Urothelium cell line (cell line): ENCODE measurements at regions not wholly inside any gene's neighbourhood (a gene's known extent, or its start where the extent isn't known, plus 50 kb on each side); places are given as distances from the start of the nearest gene placed in this dataset.
"Not testable (repeated sequence)": the region's sequence is repeated elsewhere in the genome, so short reads cannot be mapped to it uniquely, and the experiment has no call there.

Source experiments
- DNase-seq: peaks from one replicate; pipeline ENCODE4 v3.0.0; 2011; ENCODE audit warnings: low spot score, mixed read lengths
- FAIRE-seq: peaks from 2 replicates; lab custom pipeline; 2011; peaks lifted over from hg19 to GRCh38; lab: Jason Lieb, UNC

DNA sequence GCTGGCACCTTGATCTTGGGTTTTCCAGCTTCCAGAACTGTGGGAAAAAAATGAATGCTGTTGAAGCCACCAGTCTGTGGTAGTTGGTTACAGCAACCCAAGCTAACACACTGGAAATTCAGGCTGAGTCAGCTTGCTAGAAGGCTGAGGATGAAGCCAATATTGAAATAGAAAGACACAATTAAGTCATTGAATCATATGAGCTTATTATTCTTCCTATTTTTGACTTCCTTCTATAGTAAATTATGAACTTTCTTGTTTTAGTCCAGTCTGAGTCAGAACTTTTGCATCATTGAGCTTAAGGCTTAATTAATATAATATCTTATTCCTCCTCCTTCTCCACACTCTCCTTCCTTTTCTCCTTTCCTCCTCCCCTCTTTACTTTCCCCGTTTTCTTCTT is 153.6 kb upstream of the LRRC61 start:
- not testable (repeated sequence) for FAIRE-seq, DNase-seq

DNA sequence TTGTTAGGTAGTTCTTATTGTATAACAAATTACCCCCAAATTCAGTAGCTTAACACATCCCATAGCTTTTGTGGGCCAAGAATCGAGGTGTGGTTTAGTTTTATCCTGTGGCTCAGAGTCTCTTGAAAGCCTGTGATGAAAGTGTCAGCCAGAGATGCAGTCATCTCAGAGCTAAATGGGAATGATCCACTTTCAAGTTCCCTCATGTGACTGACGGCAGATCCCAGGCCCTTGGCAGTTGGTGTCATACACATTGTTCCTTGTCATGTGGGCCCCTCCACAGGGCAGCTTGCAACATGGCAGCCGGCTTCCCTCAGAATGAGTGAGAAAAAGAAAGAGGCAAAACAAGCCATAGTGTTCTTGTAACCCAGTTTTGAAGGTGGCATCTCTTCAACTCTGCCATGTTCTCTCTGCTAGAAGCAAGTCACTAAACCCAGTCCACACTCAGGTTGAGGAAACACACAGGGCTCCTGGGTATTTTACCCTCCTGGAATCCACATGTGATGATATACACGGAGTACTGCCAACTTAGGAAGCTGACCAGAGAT is 153.1 kb upstream of the LRRC61 start:
- not testable (repeated sequence) for FAIRE-seq, DNase-seq

DNA sequence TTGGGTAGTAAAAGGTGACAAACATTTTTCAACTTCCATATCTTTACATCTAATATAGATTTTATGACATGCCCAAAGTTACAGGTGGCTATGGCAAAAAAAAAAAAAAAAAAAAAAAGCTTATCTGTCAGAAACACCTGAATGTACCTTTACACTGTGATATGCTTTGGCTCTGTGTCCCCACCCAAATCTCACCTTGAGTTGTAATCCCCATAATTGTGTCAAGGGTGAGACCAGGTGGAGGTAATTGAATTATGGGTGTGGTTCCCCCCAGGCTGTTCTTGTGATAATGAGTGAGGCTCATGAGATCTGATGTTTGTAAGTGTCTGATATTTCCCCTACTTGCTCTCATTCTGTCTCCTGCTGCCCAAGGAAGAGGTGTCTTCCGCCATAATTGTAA is 139.6 kb upstream of the LRRC61 start:
- FAIRE-seq, DNase-seq: not testable (repeated sequence)

DNA sequence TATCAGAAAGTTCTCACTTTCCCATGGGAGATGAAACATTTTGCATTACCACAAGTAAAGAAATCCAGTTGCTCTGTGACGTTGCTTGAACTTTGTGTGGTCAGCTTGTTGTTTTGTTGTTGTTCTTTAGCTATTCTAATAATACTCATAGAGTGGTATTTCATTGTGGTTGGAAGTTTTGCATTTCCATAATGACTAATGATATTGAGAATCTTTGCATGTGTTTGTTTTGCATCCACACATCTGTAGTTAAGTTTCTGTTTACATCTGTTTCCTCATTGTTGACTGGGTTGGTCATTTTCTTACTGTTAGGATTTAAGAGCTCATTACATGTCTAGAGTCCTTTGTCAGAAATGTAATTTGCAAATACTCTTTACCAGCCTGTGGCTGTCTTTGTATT is 133.2 kb upstream of the LRRC61 start:
- not testable (repeated sequence) for DNase-seq, FAIRE-seq

DNA sequence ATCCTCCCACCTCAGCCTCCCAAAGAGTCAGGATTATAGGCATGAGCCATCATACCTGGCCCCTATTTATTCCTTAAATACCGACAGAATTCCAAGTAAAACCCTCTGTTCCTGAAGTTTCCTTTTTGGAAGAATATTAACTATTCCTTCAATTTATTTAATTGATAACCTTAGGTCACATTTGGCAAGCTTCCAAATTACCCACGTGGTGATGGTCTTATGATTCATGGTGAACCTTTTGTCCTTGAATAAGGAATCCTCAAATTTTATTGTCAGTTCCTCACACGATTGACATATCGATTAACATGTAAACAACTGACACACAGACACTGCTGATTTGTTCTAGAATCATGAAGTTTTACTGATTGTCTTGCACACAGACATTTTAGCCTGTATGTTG is 130.6 kb upstream of the LRRC61 start:
- not testable (repeated sequence) for DNase-seq, FAIRE-seq

DNA sequence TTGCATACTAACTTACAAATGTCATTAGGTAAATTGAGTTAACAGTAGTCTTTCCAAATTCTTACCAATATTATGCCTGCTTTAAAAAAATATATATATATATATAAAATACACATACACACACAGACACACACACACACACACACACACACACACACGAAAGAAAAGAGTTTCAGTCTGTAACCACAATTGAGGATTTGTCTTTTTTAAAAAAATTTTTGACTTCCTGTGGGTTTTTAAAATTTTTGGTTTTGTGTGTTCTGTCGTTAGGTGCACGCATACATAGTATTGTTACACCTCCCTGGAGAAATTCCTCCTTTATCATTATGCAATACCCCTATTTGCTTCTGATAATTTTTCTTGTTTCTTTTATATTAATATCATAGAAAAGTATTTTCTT is 129.3 kb upstream of the LRRC61 start:
- not testable (repeated sequence) for FAIRE-seq, DNase-seq
